ENCODE measurements at regions not wholly inside any gene's neighbourhood (a gene's known extent, or its start where the extent isn't known, plus 50 kb on each side); places are given as distances from the start of the nearest gene placed in this dataset.

DNA sequence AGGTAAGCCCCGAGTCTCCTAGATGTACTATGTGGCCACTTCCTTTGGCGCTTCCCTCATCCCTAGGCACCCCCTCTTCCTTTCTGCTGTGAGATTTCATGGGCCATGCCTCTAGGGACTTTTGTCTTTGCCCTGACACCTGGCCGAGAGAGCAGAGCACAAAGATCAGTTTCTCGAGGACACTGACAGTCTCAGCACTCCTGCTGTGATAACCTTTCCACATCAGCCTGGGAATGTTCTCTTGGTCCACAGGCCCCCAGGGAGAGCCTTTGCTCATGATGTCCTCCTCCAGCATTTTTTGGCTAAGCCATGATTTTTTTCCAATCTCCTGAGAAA is 127.0 kb upstream of the CPEB4 start (continued):
- TF ChIP-seq, protein P1, sequence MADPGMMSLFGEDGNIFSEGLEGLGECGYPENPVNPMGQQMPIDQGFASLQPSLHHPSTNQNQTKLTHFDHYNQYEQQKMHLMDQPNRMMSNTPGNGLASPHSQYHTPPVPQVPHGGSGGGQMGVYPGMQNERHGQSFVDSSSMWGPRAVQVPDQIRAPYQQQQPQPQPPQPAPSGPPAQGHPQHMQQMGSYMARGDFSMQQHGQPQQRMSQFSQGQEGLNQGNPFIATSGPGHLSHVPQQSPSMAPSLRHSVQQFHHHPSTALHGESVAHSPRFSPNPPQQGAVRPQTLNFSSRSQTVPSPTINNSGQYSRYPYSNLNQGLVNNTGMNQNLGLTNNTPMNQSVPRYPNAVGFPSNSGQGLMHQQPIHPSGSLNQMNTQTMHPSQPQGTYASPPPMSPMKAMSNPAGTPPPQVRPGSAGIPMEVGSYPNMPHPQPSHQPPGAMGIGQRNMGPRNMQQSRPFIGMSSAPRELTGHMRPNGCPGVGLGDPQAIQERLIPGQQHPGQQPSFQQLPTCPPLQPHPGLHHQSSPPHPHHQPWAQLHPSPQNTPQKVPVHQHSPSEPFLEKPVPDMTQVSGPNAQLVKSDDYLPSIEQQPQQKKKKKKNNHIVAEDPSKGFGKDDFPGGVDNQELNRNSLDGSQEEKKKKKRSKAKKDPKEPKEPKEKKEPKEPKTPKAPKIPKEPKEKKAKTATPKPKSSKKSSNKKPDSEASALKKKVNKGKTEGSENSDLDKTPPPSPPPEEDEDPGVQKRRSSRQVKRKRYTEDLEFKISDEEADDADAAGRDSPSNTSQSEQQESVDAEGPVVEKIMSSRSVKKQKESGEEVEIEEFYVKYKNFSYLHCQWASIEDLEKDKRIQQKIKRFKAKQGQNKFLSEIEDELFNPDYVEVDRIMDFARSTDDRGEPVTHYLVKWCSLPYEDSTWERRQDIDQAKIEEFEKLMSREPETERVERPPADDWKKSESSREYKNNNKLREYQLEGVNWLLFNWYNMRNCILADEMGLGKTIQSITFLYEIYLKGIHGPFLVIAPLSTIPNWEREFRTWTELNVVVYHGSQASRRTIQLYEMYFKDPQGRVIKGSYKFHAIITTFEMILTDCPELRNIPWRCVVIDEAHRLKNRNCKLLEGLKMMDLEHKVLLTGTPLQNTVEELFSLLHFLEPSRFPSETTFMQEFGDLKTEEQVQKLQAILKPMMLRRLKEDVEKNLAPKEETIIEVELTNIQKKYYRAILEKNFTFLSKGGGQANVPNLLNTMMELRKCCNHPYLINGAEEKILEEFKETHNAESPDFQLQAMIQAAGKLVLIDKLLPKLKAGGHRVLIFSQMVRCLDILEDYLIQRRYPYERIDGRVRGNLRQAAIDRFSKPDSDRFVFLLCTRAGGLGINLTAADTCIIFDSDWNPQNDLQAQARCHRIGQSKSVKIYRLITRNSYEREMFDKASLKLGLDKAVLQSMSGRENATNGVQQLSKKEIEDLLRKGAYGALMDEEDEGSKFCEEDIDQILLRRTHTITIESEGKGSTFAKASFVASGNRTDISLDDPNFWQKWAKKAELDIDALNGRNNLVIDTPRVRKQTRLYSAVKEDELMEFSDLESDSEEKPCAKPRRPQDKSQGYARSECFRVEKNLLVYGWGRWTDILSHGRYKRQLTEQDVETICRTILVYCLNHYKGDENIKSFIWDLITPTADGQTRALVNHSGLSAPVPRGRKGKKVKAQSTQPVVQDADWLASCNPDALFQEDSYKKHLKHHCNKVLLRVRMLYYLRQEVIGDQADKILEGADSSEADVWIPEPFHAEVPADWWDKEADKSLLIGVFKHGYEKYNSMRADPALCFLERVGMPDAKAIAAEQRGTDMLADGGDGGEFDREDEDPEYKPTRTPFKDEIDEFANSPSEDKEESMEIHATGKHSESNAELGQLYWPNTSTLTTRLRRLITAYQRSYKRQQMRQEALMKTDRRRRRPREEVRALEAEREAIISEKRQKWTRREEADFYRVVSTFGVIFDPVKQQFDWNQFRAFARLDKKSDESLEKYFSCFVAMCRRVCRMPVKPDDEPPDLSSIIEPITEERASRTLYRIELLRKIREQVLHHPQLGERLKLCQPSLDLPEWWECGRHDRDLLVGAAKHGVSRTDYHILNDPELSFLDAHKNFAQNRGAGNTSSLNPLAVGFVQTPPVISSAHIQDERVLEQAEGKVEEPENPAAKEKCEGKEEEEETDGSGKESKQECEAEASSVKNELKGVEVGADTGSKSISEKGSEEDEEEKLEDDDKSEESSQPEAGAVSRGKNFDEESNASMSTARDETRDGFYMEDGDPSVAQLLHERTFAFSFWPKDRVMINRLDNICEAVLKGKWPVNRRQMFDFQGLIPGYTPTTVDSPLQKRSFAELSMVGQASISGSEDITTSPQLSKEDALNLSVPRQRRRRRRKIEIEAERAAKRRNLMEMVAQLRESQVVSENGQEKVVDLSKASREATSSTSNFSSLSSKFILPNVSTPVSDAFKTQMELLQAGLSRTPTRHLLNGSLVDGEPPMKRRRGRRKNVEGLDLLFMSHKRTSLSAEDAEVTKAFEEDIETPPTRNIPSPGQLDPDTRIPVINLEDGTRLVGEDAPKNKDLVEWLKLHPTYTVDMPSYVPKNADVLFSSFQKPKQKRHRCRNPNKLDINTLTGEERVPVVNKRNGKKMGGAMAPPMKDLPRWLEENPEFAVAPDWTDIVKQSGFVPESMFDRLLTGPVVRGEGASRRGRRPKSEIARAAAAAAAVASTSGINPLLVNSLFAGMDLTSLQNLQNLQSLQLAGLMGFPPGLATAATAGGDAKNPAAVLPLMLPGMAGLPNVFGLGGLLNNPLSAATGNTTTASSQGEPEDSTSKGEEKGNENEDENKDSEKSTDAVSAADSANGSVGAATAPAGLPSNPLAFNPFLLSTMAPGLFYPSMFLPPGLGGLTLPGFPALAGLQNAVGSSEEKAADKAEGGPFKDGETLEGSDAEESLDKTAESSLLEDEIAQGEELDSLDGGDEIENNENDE (IDR thresholded peaks at IDR 0.05; ENCODE audit: insufficient replicate concordance, low read length), result no peak
- TF ChIP-seq JUN (IDR thresholded peaks at IDR 0.05; ENCODE audit: low read depth, low read length), result no peak
- TF ChIP-seq, protein P2, sequence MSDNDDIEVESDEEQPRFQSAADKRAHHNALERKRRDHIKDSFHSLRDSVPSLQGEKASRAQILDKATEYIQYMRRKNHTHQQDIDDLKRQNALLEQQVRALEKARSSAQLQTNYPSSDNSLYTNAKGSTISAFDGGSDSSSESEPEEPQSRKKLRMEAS (IDR thresholded peaks at IDR 0.05), result no peak
- no peak for TF ChIP-seq EGR1 (IDR thresholded peaks at IDR 0.05; ENCODE audit: borderline replicate concordance, low read depth, low read length)
- no peak for TF ChIP-seq BRCA1 (IDR thresholded peaks at IDR 0.05; ENCODE audit: low read depth, low read length)
- TF ChIP-seq CTCF (IDR thresholded peaks at IDR 0.05; ENCODE audit: control extremely low read depth in 1 of 3, insufficient read depth in 1 of 3, low read depth in 1 of 3, low read length in 3 of 3), result no peak
